ENCODE measurements at regions not wholly inside any gene's neighbourhood (a gene's known extent, or its start where the extent isn't known, plus 50 kb on each side); places are given as distances from the start of the nearest gene placed in this dataset.
"Not testable (repeated sequence)": the region's sequence is repeated elsewhere in the genome, so short reads cannot be mapped to it uniquely, and the experiment has no call there.

GRCh38 chr2:123715467-123715982 is 309.6 kb upstream of the CNTNAP5 start:
- no peak for DNase-seq

GRCh38 chr2:123717636-123718334 is 307.3 kb upstream of the CNTNAP5 start:
- peak; percentile 48 for DNase-seq

GRCh38 chr2:123720760-123721159 is 304.3 kb upstream of the CNTNAP5 start:
- no peak for DNase-seq

GRCh38 chr2:123723706-123724105 is 301.4 kb upstream of the CNTNAP5 start:
- no peak for DNase-seq

GRCh38 chr2:123732563-123732962 is 292.5 kb upstream of the CNTNAP5 start:
- DNase-seq, result no peak

- no peak for DNase-seq
Observed at GRCh38 chr2:123737371-123737770, 287.7 kb upstream of the CNTNAP5 start.

- DNase-seq, result no peak
Observed at GRCh38 chr2:123738643-123739042, 286.4 kb upstream of the CNTNAP5 start.

GRCh38 chr2:123746006-123746405 is 279.1 kb upstream of the CNTNAP5 start:
- DNase-seq, result no peak

GRCh38 chr2:123747326-123747725 is 277.8 kb upstream of the CNTNAP5 start:
- DNase-seq, result no peak

GRCh38 chr2:123762221-123762620 is 262.9 kb upstream of the CNTNAP5 start:
- DNase-seq, result no peak

GRCh38 chr2:123768233-123768632 is 256.9 kb upstream of the CNTNAP5 start:
- no peak for DNase-seq

- no peak for DNase-seq
Observed at GRCh38 chr2:123769001-123769400, 256.1 kb upstream of the CNTNAP5 start.

- no peak for DNase-seq
Observed at GRCh38 chr2:123770996-123771720, 253.9 kb upstream of the CNTNAP5 start.

GRCh38 chr2:123771928-123772632 is 253.0 kb upstream of the CNTNAP5 start:
- DNase-seq, result no peak

- no peak for DNase-seq
Observed at GRCh38 chr2:123777116-123777515, 248.0 kb upstream of the CNTNAP5 start.

GRCh38 chr2:123783164-123783563 is 241.9 kb upstream of the CNTNAP5 start:
- DNase-seq, result no peak

GRCh38 chr2:123785332-123785731 is 239.8 kb upstream of the CNTNAP5 start:
- no peak for DNase-seq

- no peak for DNase-seq
Observed at GRCh38 chr2:123791207-123791606, 233.9 kb upstream of the CNTNAP5 start.

- no peak for DNase-seq
Observed at GRCh38 chr2:123791684-123792083, 233.4 kb upstream of the CNTNAP5 start.

GRCh38 chr2:123804126-123804525 is 221.0 kb upstream of the CNTNAP5 start:
- DNase-seq, result not testable (repeated sequence)

- not testable (repeated sequence) for DNase-seq
Observed at GRCh38 chr2:123805746-123806145, 219.3 kb upstream of the CNTNAP5 start.

- no peak for DNase-seq
Observed at GRCh38 chr2:123808243-123808642, 216.8 kb upstream of the CNTNAP5 start.

- no peak for DNase-seq
Observed at GRCh38 chr2:123811846-123812245, 213.2 kb upstream of the CNTNAP5 start.

Data from muscle of arm (tissue), 1 donor.